OCI-LY7 (cell line): ENCODE measurements at regions not wholly inside any gene's neighbourhood (a gene's known extent, or its start where the extent isn't known, plus 50 kb on each side); places are given as distances from the start of the nearest gene placed in this dataset.

Experiments
- EZH2phosphoT487 ChIP-seq: fragments of 200-600 bp; sonication (generic); IDR thresholded peaks from 2 replicates; pipeline ENCODE4 v1.6.1; 2018; ENCODE audit warnings: low read depth, borderline replicate concordance, mild to moderate bottlenecking, mixed run types, antibody characterized with exemption, low read length, moderate library complexity, mixed read lengths
- TF ChIP-seq, protein P1 (sequence below): fragments of 200-600 bp; sonication (generic); conservative IDR thresholded peaks from 2 replicates; pipeline ENCODE4 v1.5.1; 2014; ENCODE audit warnings: mild to moderate bottlenecking, antibody characterized with exemption, low read length, moderate library complexity, mixed read lengths

DNA sequence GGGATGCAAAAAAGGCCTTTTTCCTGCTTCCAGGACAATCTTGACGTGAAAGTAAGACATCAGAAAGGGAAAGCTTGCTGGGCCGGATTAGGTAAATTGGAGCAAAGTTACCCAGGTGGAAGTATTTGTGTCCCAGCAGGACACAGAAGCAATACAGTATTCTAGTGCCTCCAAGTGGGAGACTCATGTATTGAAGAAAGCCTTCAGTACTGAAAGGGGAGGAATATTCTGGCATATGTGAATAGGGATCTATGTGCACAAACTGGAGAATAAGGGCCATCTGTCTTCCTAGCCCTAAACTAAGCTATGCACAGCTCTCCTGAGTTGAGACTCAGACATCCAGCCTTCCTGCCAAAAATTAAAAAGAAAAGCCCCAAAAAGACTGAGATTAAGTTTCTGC lies 327.3 kb upstream of the CDH8 start:
- TF ChIP-seq EZH2phosphoT487, result no peak
- TF ChIP-seq, protein P1, sequence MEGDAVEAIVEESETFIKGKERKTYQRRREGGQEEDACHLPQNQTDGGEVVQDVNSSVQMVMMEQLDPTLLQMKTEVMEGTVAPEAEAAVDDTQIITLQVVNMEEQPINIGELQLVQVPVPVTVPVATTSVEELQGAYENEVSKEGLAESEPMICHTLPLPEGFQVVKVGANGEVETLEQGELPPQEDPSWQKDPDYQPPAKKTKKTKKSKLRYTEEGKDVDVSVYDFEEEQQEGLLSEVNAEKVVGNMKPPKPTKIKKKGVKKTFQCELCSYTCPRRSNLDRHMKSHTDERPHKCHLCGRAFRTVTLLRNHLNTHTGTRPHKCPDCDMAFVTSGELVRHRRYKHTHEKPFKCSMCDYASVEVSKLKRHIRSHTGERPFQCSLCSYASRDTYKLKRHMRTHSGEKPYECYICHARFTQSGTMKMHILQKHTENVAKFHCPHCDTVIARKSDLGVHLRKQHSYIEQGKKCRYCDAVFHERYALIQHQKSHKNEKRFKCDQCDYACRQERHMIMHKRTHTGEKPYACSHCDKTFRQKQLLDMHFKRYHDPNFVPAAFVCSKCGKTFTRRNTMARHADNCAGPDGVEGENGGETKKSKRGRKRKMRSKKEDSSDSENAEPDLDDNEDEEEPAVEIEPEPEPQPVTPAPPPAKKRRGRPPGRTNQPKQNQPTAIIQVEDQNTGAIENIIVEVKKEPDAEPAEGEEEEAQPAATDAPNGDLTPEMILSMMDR, result no peak
